ENCODE measurements at regions not wholly inside any gene's neighbourhood (a gene's known extent, or its start where the extent isn't known, plus 50 kb on each side); places are given as distances from the start of the nearest gene placed in this dataset.

- no peak for DNase-seq
Observed at GRCh38 chr15:69826819-69827175, 270.9 kb downstream of the TLE3 start.

DNA sequence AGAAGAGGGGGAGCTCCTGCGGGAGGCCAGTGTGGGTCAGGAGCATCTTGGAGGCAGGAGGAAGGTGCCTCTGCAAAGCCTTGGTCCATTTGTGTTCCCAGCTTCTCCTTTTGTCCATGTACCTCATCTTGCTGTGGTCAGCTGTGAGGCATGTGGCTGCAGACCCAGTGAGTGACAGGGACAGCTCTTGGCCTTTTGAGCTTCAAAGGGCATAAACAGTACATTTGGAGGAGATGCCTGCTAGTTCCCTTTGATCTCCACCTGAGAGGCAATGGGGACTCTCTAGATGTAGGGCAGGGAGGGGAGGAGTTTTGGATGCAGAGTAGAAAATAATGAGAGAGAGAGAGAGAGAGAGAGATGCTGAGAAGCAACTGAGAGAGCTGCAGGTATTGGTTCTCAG is 270.0 kb downstream of the TLE3 start:
- no peak for DNase-seq

DNA sequence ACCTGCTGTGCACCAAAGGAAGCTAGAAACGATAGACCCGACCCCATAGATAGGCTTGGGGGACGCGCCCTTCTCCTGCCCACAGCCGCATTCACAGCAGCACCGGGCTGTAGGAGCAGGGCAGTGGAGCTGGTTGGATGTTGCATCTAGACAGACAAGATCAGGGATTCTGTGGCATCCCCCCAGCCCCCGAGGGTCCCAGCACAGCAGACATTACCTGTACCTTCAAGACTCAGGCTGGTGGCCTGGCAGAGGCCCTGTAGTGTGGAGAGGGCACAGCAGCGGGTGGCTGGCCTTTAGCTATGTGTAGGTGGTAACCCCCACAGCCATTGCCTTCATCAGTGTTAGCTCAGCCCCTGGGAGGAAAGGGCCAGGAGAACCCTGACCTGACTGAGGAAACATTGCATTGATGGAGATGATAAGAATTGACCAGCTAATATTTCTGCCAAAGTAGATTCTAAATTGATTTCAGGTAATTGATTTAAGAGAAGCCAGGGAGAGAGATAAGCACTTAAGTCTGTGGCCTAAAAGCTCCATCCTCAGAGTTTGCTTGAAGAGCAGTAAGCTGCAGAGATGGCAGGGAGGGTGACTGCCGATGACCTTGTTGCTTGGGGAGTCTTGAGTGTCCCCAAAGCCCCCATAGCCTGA is 269.4 kb downstream of the TLE3 start:
- DNase-seq: no peak

- DNase-seq: no peak
Observed at GRCh38 chr15:69829974-69830373, 267.7 kb downstream of the TLE3 start.

- DNase-seq: no peak
Observed at GRCh38 chr15:69830430-69830829, 267.3 kb downstream of the TLE3 start.

DNA sequence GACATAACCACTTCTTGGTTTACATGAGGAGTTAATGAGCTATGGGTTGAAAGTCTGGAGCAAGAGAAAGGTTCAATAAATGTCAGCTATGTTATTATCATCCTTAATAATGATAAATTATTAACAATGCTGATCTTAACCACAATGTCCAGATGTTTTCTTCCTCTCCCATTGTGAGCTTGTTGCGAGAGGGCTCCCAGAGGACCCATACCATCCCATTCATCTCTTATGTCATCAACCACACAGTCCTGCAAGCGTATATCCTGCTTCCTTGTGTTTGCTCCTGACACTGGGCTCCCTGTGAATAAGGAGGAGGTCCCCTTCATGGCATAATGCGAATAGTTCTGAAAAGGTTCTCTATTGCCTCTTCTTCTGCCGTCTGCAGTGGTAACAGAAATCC is 266.8 kb downstream of the TLE3 start:
- no peak for DNase-seq

DNA sequence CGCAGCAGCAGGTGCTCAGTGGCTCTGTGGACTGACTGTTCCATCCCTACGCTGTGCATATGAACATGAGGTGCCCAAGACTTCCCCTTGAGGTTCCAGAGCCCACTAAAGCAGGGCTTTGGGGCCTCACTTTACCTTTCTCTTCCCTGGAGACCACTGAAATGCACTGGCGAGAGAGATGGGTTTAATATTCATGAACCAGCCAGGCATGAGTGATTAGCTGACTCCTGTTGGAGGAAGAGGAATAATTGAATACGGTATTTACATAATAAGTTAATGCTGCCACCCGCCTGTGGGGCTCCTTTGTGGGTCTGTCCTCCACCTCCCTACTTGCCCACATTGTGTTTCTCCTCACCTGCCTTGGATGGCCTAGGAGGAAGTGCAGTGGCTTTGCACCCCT is 263.4 kb downstream of the TLE3 start:
- no peak for DNase-seq

- DNase-seq: no peak
Observed at GRCh38 chr15:69834761-69835160, 263.0 kb downstream of the TLE3 start.

- no peak for DNase-seq
Observed at GRCh38 chr15:69836048-69836447, 261.7 kb downstream of the TLE3 start.

DNA sequence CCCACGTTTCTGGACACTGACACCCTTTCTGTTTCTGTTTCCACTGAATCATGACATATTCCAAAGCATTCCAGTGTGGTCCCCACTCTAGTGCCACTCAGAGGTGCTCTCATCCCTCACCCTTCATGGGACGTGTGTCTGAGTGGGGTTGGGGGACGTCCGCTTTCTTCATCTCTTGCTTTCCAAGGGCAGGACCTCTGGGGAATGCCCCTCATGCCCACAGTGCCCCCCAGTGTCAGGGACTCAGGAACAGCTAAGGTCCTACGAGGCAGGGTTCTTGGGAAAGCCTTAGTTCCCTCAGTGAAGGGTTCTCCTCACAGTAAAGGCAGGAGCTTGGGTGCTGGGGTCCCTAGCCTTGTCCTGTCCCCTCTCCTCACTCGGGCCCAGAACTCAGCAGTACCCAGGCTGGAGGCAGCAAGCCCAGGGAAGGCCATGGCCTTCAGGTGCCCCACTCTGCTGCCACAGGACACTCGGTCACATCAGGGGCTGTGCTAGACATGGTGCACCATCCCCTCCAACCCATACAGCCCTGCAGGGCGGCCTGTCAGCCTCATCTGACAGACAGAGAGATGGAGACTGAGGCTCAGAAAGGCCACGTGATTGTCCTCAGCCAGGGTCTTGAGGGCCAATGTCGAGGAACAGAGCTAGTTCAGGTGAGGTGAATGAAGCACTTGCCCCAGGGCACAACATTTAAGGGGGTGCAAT is 261.0 kb downstream of the TLE3 start:
- DNase-seq: no peak

- DNase-seq: no peak
Observed at GRCh38 chr15:69838338-69838737, 259.4 kb downstream of the TLE3 start.

DNA sequence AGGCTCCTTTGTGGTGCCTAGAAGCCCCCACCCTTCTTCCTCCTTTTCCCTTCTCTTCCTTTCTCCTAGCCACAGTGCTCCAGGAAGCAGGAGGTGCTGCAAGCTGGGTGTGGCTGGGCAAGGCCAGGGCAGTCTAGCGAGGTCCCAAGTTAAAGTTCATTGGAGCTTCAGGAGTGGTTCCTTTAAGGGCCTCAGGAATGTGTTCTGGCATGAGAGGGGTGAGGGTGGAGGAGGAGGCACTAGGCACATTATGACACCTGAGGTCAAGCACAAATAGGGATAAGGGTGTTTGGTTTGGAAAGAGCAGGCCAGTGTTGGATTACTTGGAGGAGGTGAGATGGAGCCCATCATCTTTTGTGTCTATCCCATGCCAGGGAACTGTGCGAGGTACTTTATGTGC is 258.7 kb downstream of the TLE3 start:
- DNase-seq: no peak

DNA sequence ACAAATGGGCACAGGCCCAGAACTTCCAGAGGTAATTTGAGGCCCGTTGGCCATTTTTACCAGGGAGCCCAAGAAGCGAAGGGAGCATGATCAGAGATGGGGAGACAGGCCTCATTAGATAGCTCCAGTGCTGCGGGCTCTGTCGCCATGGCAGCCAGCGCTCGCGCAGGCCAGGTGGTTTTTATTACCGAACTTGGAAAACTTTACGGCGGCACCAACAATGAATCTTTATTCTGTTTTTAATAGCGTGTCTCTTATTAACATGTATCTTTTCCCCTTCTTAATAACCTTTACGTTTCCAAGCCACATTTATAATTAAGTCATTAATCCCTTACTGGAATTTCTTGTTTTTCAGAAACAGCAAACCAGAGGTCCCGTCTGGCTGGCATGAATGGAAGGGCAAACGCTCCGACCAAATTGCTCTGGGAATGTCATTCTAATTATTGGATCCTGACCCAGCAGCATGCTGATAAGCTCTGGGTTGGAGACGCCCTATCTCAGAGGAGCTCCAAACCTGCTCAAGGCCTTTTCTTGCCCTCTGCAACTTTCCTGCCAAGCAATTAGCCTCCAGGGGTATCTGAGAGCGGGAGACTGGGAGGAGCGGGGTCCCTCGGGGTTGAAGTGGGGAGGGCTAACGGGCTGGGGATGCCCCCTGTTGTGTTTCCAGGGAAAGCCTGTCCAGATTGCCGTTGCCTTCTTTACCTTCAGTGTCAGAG is 256.4 kb downstream of the TLE3 start:
- DNase-seq: no peak

GRCh38 chr15:69842851-69843250 is 254.9 kb downstream of the TLE3 start:
- DNase-seq: no peak

- DNase-seq: no peak
Observed at GRCh38 chr15:69843276-69843899, 254.3 kb downstream of the TLE3 start.

GRCh38 chr15:69843900-69844304 is 253.8 kb downstream of the TLE3 start:
- no peak for DNase-seq

DNA sequence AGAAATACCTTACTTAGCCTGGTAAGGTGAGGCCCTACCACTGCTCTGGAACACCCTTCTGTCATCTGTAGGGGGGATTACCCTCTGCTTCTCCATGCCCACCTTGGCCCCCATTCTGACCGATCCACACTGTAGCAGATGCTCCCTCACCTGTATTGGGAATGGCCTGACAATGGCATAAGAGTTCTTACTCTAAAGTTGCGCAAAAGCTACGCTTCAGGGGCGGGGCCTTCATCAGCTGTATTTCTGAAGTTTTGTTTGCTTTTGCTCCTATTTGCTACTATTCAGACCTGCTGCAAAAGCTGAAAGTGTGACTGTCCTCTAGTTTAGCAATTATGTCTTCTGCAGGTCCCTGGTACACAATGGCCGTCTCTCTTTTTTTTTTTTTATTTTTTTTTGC is 252.6 kb downstream of the TLE3 start:
- DNase-seq: no peak

GRCh38 chr15:69847625-69848024 is 250.1 kb downstream of the TLE3 start:
- DNase-seq: no peak

DNA sequence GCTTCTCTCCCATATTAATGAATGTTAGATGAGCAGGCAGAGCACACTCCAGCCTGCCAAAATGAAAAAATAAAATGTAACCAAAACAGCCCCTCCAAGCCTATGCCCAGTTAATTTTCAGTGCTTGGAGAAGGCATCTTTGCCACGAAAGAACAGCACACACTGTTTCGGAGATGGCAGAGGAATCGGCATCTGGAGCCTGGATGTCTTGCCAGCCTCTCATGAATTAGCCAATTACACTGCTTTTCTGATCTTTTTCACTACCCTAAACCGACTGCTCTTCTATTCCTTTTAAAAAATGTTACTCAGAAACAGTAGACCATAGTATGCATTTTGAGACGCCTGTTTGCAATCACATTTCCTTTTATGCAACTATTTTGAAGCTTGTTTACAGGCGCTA is 249.6 kb downstream of the TLE3 start:
- DNase-seq: no peak

DNA sequence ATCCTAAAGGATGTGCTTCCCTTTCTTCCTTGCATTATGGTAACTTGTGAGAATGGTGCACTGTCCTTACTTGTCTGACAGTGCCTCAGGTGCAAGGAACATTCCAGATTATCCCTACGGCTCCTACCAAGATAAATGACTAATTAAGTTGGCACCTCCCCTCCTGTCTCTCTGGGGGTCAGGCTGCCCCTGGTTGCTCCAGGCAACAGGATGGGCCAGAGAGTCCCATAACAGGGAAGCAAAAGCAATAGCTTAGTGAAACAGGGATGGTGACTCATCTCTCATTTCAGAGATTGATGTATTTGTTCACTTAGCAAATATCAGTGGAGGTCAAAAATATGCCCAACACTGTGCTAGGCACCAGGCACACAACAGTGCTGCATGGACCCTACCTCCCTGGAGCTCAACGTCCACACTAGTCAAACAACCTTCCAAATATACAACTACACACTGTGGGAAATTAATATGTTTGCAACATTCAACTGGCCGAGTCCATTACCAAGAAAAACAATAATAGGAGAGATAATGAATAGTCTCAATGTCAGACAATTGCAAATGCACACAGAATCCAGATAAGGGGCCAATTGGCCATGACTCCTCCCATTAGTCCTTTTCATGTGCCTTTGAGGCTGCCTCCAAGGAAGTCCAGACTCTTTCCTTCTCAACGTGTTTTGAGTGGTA is 249.0 kb downstream of the TLE3 start:
- DNase-seq: no peak

DNA sequence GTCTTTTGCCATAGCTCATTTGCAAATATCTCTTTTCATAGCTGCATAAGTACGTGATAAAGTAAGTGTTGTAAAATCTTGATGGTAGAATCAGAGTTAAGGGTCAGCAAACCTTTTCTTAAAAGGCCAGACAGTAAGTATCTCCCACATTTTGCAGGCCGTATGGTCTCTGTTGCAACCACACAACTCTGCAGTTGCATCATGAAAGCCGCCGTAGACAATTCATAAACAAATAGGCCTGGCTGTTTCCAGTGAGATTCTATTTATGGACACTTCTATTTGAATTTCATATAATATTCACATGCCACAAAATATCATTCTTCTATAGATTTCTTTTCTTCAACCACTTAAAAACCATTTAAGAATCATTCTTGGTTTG is 248.5 kb downstream of the TLE3 start:
- no peak for DNase-seq

DNA sequence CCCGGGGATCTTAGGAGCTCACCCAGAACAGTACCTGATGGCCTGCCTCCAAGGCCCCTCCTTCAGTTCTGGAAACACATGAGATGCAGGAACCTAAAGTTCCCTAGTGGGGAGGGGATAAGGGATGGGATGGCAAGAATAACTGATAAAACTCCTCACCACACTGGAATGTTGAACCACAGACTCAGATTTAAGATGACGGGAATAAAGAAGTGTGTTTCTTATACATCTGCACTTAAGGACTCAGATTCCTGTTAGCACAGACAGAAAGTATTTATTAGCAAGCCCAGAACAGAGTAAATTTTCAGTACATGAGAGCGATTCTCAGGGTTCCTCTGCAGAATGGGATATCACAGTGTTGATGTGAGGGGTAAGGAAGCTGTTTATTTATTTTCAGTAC is 245.2 kb downstream of the TLE3 start:
- DNase-seq: no peak

DNA sequence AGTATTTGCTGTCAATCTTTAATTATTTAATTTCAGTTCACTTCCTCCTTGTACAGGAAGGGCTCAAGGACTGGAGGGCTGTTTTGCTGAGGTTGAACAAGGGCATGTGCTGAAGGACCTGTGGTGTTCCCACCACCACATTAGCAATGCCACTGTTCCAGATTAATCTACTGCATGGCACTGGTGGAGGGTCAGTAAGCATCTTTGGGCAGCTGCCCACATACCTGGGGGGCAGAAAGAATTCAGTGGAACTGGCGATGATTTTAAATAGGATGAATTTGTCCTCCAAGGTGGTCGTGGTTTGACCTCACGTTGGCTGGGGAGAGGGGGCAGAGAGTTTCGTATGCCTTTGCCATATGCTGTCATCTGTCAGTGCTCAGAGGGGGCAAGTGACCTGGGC is 244.8 kb downstream of the TLE3 start:
- no peak for DNase-seq

Data from stimulated activated naive CD4-positive, alpha-beta T cell (primary cell).